Prostate gland (tissue), 1 donor: ENCODE measurements at regions not wholly inside any gene's neighbourhood (a gene's known extent, or its start where the extent isn't known, plus 50 kb on each side); places are given as distances from the start of the nearest gene placed in this dataset.

Experiments
- POLR2A ChIP-seq: fragments of 450-650 bp; IDR thresholded peaks from one replicate; pipeline ENCODE4 v1.6.1; 2016; ENCODE audit warnings: antibody characterized with exemption, mild to moderate bottlenecking
- POLR2AphosphoS5 ChIP-seq: sonication (generic); formaldehyde crosslinking; IDR thresholded peaks from one replicate; pipeline ENCODE4 v1.6.1; 2017; ENCODE audit warnings: antibody characterized with exemption

DNA sequence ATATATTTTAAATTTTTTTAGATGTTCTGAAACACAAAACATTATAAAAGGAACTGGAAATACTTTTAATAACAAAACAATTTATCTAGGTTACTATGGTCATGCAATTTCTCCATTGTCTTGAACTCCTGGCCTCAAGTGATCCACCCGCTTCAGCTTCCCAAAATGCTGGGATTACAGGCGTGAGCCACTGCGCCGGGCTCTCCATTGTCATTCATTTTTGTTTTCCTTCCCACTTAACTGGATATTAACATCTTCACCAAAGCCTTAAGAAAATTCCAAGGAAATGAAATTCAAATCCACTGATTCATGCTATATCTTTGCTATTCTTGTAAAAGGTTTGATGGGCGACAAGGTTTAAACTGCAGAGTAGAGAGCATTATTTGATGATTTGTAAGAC, 279.5 kb upstream of the PKN2 start:
- no peak for TF ChIP-seq POLR2AphosphoS5
- no peak for TF ChIP-seq POLR2A
